HL-60 (cell line): ENCODE measurements at regions not wholly inside any gene's neighbourhood (a gene's known extent, or its start where the extent isn't known, plus 50 kb on each side); places are given as distances from the start of the nearest gene placed in this dataset.

ENCODE experiments used
- DNase-seq, 2 experiments: peaks; one replicate each; pipeline ENCODE4 v3.0.0-alpha.2; 2010 to 2020; ENCODE audit warnings: low read depth in 1 of 2, low spot score in 1 of 2
- H3K27ac ChIP-seq: fragments of 250-450 bp; sonication (Bioruptor Pico); replicated peaks from 2 replicates; pipeline ENCODE4 v1.5.1; 2020; ENCODE audit warnings: mild to moderate bottlenecking, moderate library complexity
- H3K27me3 ChIP-seq: fragments of 250-450 bp; sonication (Bioruptor Pico); 2 replicates; pipeline ENCODE4 v1.5.1; 2021; ENCODE audit warnings: mild to moderate bottlenecking, moderate library complexity; ENCODE audit not compliant: insufficient read depth, poor library complexity, severe bottlenecking
- H3K4me3 ChIP-seq: replicated peaks from 2 replicates; pipeline ENCODE4 v1.5.1; 2011; ENCODE audit warnings: mild to moderate bottlenecking, control low read depth, low read length; ENCODE audit not compliant: insufficient read depth
- CTCF ChIP-seq: IDR thresholded peaks from one replicate; pipeline ENCODE4 v1.5.1; 2011; ENCODE audit warnings: low read length, control low read depth, inconsistent platforms; ENCODE audit not compliant: insufficient read depth
- GABPA ChIP-seq: IDR thresholded peaks from 2 replicates; pipeline ENCODE4 v1.6.1; 2012; ENCODE audit warnings: low read depth
- POLR2AphosphoS5 ChIP-seq: IDR thresholded peaks from 2 replicates; pipeline ENCODE4 v1.6.1; 2012; ENCODE audit warnings: low read depth
- REST ChIP-seq: IDR thresholded peaks from 2 replicates; pipeline ENCODE4 v1.6.1; 2012; ENCODE audit warnings: low read depth; ENCODE audit not compliant: insufficient replicate concordance
- SPI1 ChIP-seq: IDR thresholded peaks from 2 replicates; pipeline ENCODE4 v1.6.1; 2012; ENCODE audit warnings: low read depth, mild to moderate bottlenecking, borderline replicate concordance

GRCh38 chrX:144918936-144919335 is 328.4 kb upstream of the SPANXN1 start:
- H3K27me3 ChIP-seq, result no peaks in the 10 kb centered on the region
- no peak overlapping the region for H3K27ac ChIP-seq
- DNase-seq, result no peak
- H3K4me3 ChIP-seq, result no peak overlapping the region
- TF ChIP-seq REST (no peak), CTCF (no peak), GABPA (no peak), SPI1 (no peak), POLR2AphosphoS5 (no peak)

GRCh38 chrX:144946666-144947065 is 300.6 kb upstream of the SPANXN1 start:
- Histone ChIP-seq H3K27ac (no peak overlapping the region), H3K27me3 (no peaks in the 10 kb centered on the region), H3K4me3 (no peak overlapping the region)
- no peak for DNase-seq
- TF ChIP-seq CTCF, result no peak
- TF ChIP-seq SPI1, result no peak
- no peak for TF ChIP-seq REST
- TF ChIP-seq POLR2AphosphoS5, result no peak
- TF ChIP-seq GABPA, result no peak
